ENCODE measurements at regions not wholly inside any gene's neighbourhood (a gene's known extent, or its start where the extent isn't known, plus 50 kb on each side); places are given as distances from the start of the nearest gene placed in this dataset.

DNA sequence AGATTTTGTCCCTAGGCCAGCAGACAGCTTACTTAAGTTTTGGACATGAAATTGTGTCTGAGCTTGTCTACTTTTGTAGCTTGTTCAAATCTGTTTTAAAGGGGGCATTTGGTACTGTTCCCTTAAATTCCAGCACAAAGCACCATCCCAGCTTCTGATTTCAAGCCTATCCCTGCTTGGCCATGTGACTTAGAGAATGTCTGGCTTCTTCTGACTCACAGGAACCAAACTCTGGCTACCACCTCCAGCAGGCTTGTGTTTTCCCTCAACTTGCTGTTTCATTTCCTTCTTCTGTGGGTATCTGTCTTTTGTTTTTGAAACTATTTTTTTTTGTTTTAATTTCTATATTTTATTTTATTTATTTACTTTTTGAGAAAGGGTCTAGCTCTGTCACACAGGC, 97.9 kb upstream of the FZD8 start:
- DNase-seq (ENCODE audit: low read depth): no peak

- no peak for DNase-seq (ENCODE audit: low read depth)
Measured at GRCh38 chr10:35735412-35735811, 93.3 kb upstream of the FZD8 start.

GRCh38 chr10:35731828-35732227, 89.7 kb upstream of the FZD8 start:
- no peak for DNase-seq (ENCODE audit: low read depth)

DNA sequence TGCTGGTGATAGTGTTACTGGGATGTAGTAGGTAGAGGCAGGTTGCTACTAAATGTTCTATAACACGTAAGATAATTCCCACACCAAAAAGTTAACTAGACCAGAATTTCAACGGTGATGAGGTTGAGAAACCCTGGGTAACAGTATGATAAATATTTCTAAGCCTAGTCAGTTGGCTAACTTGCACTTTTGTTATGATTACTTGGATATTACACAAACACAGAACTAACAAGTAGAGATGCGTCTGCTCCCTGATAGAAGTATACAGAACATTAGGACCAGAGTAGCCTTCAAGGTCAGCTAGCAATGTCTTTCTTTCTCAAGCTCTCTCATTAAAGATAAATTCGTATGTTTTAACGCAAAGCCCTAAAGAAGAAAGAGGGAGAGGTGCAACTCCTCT, 86.2 kb upstream of the FZD8 start:
- DNase-seq (ENCODE audit: low read depth): no peak

DNA sequence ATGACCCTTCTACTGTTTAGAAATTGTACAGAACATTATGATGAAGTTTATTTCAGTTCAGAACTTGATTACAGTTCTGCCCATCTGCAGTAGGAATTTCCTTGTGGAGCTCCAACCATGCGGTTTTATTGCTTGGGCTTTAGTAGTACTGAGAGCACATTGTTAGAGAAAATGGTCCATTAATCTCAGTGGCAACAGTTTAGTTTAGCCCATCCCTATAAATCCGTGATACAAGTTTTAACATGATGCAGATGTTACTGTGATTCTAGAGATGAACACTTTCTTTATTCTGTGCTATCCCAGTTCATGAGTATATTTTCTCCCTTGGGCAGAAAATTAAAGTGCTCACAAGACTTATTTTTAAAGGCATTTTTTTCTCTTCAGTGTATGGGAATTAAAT, 84.8 kb upstream of the FZD8 start:
- DNase-seq (ENCODE audit: low read depth): no peak

GRCh38 chr10:35723992-35724391, 81.9 kb upstream of the FZD8 start:
- no peak for DNase-seq (ENCODE audit: low read depth)

DNA sequence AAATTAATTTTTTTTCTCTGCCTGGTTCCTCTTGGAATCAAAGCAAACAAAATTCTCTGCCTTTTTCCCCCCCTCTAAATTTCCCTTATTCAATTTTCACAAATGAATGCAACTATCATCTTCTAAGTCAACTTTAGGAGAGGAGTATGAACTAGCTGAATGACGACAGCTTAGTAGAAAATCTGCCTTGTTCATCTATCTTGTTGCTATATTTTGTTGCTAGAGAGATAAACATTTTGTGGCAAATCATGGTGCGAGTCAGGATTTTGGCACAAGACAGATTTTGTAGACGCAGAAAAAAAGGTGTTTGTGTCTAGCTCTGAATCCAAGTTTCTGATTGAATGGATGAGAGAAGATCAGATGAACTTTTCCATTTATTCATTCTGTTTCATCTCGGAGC, 81.0 kb upstream of the FZD8 start:
- no peak for DNase-seq (ENCODE audit: low read depth)

GRCh38 chr10:35722636-35723035, 80.5 kb upstream of the FZD8 start:
- DNase-seq (ENCODE audit: low read depth): no peak

- DNase-seq (ENCODE audit: low read depth): no peak
Measured at GRCh38 chr10:35722226-35722625, 80.1 kb upstream of the FZD8 start.

DNA sequence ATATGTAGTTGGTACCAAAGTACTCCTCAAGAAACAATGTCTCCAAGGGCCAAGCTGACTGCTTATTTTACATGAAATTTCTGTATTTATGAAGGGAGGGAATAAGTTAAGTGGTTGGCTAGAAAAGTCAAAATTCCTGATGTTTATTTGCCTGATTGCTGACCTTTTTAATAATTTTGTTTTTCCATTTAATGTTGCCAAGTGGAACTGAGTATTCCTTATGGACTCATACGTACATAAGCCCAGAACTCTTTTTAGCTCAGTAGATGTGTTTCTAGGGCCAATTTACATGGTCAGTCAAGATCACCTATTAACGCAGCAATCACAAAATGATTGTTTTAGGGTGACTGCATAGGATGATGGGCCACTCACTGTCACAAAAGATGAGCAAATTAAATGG, 78.3 kb upstream of the FZD8 start:
- DNase-seq (ENCODE audit: low read depth): no peak

DNA sequence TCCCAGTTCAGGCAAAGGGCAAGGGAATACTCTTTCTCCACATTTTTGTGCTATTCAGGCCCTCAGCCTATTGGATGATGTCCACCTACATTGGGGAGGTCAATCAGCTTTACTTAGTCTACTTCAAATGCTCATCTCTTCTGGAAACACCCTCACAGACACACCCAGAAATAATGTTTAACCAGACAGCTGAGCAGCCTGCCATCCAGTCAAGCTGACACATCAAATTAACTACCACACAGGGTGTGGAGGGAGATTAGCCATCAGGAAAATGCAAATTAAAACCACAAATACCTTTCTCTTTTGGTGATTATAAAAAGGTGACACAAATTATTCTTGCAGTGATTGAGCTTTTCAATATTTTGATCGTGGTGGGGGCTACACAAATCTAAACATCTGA, 74.7 kb upstream of the FZD8 start:
- DNase-seq (ENCODE audit: low read depth): no peak

GRCh38 chr10:35712486-35712885, 70.4 kb upstream of the FZD8 start:
- DNase-seq (ENCODE audit: low read depth): no peak

- DNase-seq (ENCODE audit: low read depth): no peak
Measured at GRCh38 chr10:35711615-35712411, 69.7 kb upstream of the FZD8 start.

GRCh38 chr10:35707642-35708425, 65.7 kb upstream of the FZD8 start:
- no peak for DNase-seq (ENCODE audit: low read depth)

DNA sequence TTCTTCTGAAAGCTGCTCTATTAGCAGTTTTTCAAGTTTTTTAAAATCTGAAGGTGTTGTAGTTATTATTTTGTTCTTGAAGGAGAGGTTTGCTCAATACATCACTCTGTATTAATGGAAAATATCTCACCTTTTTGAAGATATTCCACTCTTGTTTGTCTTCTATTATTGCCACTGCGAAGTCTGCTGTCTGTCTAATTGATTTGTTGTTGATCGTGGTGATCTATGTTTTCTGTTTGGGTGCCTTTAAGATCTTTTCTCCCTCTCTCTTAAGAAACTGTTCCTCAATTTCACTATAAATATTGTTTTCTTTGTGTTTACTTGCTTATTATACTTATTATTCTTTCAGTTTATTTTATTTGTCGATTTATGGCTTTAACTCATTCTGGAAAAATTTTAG, 64.9 kb upstream of the FZD8 start:
- no peak for DNase-seq (ENCODE audit: low read depth)

DNA sequence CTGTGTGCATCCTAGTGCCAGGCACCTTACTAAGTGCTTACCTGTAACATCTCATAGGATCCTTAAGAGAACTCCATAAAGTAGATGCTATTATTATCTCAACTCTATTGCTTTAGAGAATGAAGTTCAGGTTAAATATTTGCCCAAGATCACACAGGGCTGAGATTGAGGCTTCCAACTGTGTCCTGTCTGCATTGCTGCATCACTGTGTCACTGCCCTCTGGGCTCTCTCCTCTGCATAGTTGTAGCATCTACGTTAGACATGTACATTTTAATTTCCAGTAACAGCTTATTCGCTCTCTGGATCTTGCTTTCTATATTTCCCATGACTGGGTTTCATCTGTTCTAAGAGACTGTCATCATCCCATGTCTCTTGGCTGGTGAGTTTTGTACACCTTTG, 63.6 kb upstream of the FZD8 start:
- no peak for DNase-seq (ENCODE audit: low read depth)

- no peak for DNase-seq (ENCODE audit: low read depth)
Measured at GRCh38 chr10:35705051-35705450, 63.0 kb upstream of the FZD8 start.

DNA sequence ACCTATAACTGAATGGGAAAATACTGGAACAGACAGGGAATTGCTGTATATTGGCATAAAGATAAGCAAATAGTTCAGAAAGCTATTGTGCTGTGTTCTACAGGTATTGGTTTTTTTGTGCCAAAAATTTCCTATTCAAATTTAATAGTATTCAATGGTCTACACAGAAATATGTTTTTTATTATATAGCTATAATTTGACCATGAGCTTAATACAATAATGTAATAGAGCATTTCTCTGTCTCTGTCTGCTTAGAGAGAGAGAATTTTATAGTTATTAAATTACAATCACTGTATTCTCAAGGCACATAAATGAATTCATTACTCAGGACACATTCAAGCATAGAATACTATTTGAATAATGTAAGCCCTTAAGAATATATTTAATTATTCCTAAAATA, 62.3 kb upstream of the FZD8 start:
- no peak for DNase-seq (ENCODE audit: low read depth)

- no peak for DNase-seq (ENCODE audit: low read depth)
Measured at GRCh38 chr10:35700487-35700882, 58.4 kb upstream of the FZD8 start.

GRCh38 chr10:35699848-35700486, 57.9 kb upstream of the FZD8 start:
- DNase-seq (ENCODE audit: low read depth): no peak

GRCh38 chr10:35696392-35697287, 54.5 kb upstream of the FZD8 start:
- no peak for DNase-seq (ENCODE audit: low read depth)

GRCh38 chr10:35693800-35694199, 51.7 kb upstream of the FZD8 start:
- no peak for DNase-seq (ENCODE audit: low read depth)

All from stimulated activated CD8-positive, alpha-beta memory T cell treated with anti-CD3 and anti-CD28 coated beads, Interleukin-12 subunit alpha, Interleukin-12 subunit beta, amount 100 ng/mL, for 1 hour (primary cell).